Neural progenitor cell (in vitro differentiated cells): ENCODE measurements at regions not wholly inside any gene's neighbourhood (a gene's known extent, or its start where the extent isn't known, plus 50 kb on each side); places are given as distances from the start of the nearest gene placed in this dataset.
A peak's percentile ranks its signal among the peaks of the same experiment; 100 is the strongest.

Experiments used
- DNase-seq: peaks from one replicate; pipeline ENCODE4 v3.0.0-alpha.2; 2016; ENCODE audit warnings: low spot score
- H2AFZ ChIP-seq: fragments of 200-600 bp; sonication (generic); replicated peaks from 2 replicates; pipeline ENCODE4 v1.6.1; 2016; ENCODE audit warnings: antibody characterized with exemption
- H3F3A ChIP-seq: fragments of 200-600 bp; sonication (generic); 2 replicates; pipeline ENCODE4 v1.6.1; 2016; ENCODE audit warnings: antibody characterized with exemption, low read depth
- H3K27ac ChIP-seq: fragments of 200-600 bp; sonication (generic); 2 replicates; pipeline ENCODE4 v1.5.1; 2016; ENCODE audit warnings: mild to moderate bottlenecking
- H3K27me3 ChIP-seq: fragments of 200-600 bp; sonication (generic); 2 replicates; pipeline ENCODE4 v1.6.1; 2016; ENCODE audit warnings: mild to moderate bottlenecking, moderate library complexity
- H3K36me3 ChIP-seq: fragments of 200-600 bp; sonication (generic); 2 replicates; pipeline ENCODE4 v1.5.1; 2016
- H3K4me1 ChIP-seq: fragments of 200-600 bp; sonication (generic); 2 replicates; pipeline ENCODE4 v1.6.1; 2016; ENCODE audit warnings: mixed run types
- H3K4me2 ChIP-seq: fragments of 200-600 bp; sonication (generic); 2 replicates; pipeline ENCODE4 v1.6.1; 2016
- H3K4me3 ChIP-seq: fragments of 200-600 bp; sonication (generic); 2 replicates; pipeline ENCODE4 v1.5.1; 2016
- H3K79me2 ChIP-seq: fragments of 200-600 bp; sonication (generic); 2 replicates; pipeline ENCODE4 v1.6.1; 2016; ENCODE audit warnings: low read depth
- H3K9ac ChIP-seq: fragments of 200-600 bp; sonication (generic); 2 replicates; pipeline ENCODE4 v1.6.1; 2016
- H3K9me3 ChIP-seq: fragments of 200-600 bp; sonication (generic); 2 replicates; pipeline ENCODE4 v1.5.1; 2016; ENCODE audit warnings: low read depth
- H4K20me1 ChIP-seq: fragments of 200-600 bp; sonication (generic); 2 replicates; pipeline ENCODE4 v1.6.1; 2016; ENCODE audit warnings: low read depth
- H3K27ac Mint-ChIP-seq: 3 replicates; pipeline ENCODE4 v1.8.0; 2021; ENCODE audit warnings: mixed read lengths
- H3K27me3 Mint-ChIP-seq: 2 replicates; pipeline ENCODE4 v1.8.0; 2022; ENCODE audit warnings: low read depth, mild to moderate bottlenecking, inconsistent platforms, moderate library complexity, mixed read lengths; ENCODE audit not compliant: insufficient read depth
- H3K36me3 Mint-ChIP-seq: 3 replicates; pipeline ENCODE4 v1.8.0; 2021; ENCODE audit warnings: mixed read lengths
- H3K4me1 Mint-ChIP-seq: 3 replicates; pipeline ENCODE4 v1.8.0; 2021; ENCODE audit warnings: mixed read lengths
- H3K4me3 Mint-ChIP-seq: 3 replicates; pipeline ENCODE4 v1.8.0; 2021; ENCODE audit warnings: mild to moderate bottlenecking, moderate library complexity, mixed read lengths
- H3K9me3 Mint-ChIP-seq: 3 replicates; pipeline ENCODE4 v1.8.0; 2020; ENCODE audit warnings: mixed read lengths
- EZH2 ChIP-seq: fragments of 200-600 bp; sonication (generic); IDR thresholded peaks from 2 replicates; pipeline ENCODE4 v1.6.1; 2017; ENCODE audit warnings: antibody characterized with exemption, mild to moderate bottlenecking, moderate library complexity
- EZH2phosphoT487 ChIP-seq: fragments of 200-600 bp; sonication (generic); IDR thresholded peaks from 2 replicates; pipeline ENCODE4 v1.6.1; 2017; ENCODE audit warnings: antibody characterized with exemption
- TF ChIP-seq, protein P1 (sequence below): fragments of 200-600 bp; sonication (generic); IDR thresholded peaks from 2 replicates; pipeline ENCODE4 v1.5.1; 2017; ENCODE audit warnings: antibody characterized with exemption, mild to moderate bottlenecking

DNA sequence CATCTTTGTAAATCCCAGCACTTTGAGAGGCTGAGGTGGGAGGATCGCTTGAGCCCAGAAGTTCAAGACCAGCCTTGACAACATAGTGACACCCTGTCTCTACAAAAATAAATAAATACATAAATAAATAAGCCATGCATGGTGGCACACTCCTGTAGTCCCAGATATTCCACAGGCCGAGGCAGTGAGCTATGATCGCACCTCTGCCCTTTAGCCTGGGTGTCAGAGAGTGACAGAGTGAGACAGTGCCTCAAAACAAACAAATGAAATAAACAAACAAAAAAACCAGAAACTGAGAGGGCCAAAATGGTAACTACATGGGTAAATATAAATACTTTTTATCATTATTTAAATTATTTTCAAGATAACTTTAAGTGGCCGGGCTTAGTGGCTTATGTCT is 445.4 kb downstream of the ZIC1 start:
- Histone ChIP-seq H3K9me3 (no peaks in the 10 kb centered on the region), H3K4me2 (no peak overlapping the region), H3K27me3 (no peaks in the 10 kb centered on the region), H3K27ac (no peak overlapping the region), H2AFZ (no peak overlapping the region), H3K9ac (no peak overlapping the region), H4K20me1 (no peaks in the 10 kb centered on the region), H3K4me1 (no peaks in the 10 kb centered on the region), H3K36me3 (peaks cover 4% of the 10 kb centered on the region), H3K79me2 (no peaks in the 10 kb centered on the region), H3F3A (no peaks in the 10 kb centered on the region), H3K4me3 (no peak overlapping the region)
- Mint-ChIP-seq H3K4me1 (no peaks in the 10 kb centered on the region), H3K9me3 (peaks cover 47% of the 10 kb centered on the region), H3K27me3 (peaks cover 2% of the 10 kb centered on the region), H3K27ac (no peak overlapping the region), H3K4me3 (no peak overlapping the region), H3K36me3 (peaks cover 17% of the 10 kb centered on the region)
- TF ChIP-seq EZH2 (no peak), EZH2phosphoT487 (no peak)
- TF ChIP-seq, protein P1, sequence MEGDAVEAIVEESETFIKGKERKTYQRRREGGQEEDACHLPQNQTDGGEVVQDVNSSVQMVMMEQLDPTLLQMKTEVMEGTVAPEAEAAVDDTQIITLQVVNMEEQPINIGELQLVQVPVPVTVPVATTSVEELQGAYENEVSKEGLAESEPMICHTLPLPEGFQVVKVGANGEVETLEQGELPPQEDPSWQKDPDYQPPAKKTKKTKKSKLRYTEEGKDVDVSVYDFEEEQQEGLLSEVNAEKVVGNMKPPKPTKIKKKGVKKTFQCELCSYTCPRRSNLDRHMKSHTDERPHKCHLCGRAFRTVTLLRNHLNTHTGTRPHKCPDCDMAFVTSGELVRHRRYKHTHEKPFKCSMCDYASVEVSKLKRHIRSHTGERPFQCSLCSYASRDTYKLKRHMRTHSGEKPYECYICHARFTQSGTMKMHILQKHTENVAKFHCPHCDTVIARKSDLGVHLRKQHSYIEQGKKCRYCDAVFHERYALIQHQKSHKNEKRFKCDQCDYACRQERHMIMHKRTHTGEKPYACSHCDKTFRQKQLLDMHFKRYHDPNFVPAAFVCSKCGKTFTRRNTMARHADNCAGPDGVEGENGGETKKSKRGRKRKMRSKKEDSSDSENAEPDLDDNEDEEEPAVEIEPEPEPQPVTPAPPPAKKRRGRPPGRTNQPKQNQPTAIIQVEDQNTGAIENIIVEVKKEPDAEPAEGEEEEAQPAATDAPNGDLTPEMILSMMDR = no peak
- no peak for DNase-seq

GRCh38 chr3:147864754-147865354 is 455.7 kb downstream of the ZIC1 start:
- no peaks in the 10 kb centered on the region for H3F3A ChIP-seq
- Mint-ChIP-seq H3K36me3 (peaks cover 2% of the 10 kb centered on the region), H3K9me3 (peaks cover 72% of the 10 kb centered on the region), H3K27me3 (peaks cover 3% of the 10 kb centered on the region), H3K4me1 (no peaks in the 10 kb centered on the region), H3K4me3 (no peak overlapping the region), H3K27ac (no peak overlapping the region)
- no peak for TF ChIP-seq EZH2
- no peak for TF ChIP-seq EZH2phosphoT487
- TF ChIP-seq, protein P1 = no peak
- peaks cover 4% of the 10 kb centered on the region for H3K36me3 ChIP-seq
- peaks cover 18% of the 10 kb centered on the region for H3K9me3 ChIP-seq
- no peaks in the 10 kb centered on the region for H3K4me1 ChIP-seq
- no peak overlapping the region for H3K4me3 ChIP-seq
- H3K27me3 ChIP-seq = no peaks in the 10 kb centered on the region
- H3K79me2 ChIP-seq = no peaks in the 10 kb centered on the region
- no peak overlapping the region for H2AFZ ChIP-seq
- H4K20me1 ChIP-seq = no peaks in the 10 kb centered on the region
- peak; percentile 13 for DNase-seq
- no peak overlapping the region for H3K9ac ChIP-seq
- no peak overlapping the region for H3K4me2 ChIP-seq
- H3K27ac ChIP-seq = no peak overlapping the region

- Histone ChIP-seq H3K4me2 (no peak overlapping the region), H3K27me3 (no peaks in the 10 kb centered on the region), H3K9me3 (peaks cover 18% of the 10 kb centered on the region), H3K9ac (no peak overlapping the region), H3K36me3 (no peaks in the 10 kb centered on the region), H3K79me2 (no peaks in the 10 kb centered on the region), H3K4me3 (no peak overlapping the region), H2AFZ (no peak overlapping the region), H3K27ac (no peak overlapping the region), H3F3A (no peaks in the 10 kb centered on the region), H3K4me1 (no peaks in the 10 kb centered on the region), H4K20me1 (no peaks in the 10 kb centered on the region)
- H3K4me3 Mint-ChIP-seq = no peak overlapping the region
- TF ChIP-seq, protein P1 = no peak
- TF ChIP-seq EZH2 (no peak), EZH2phosphoT487 (no peak)
- H3K9me3 Mint-ChIP-seq = peaks cover 73% of the 10 kb centered on the region
- H3K27me3 Mint-ChIP-seq = peaks cover 3% of the 10 kb centered on the region
- H3K36me3 Mint-ChIP-seq = peaks cover 2% of the 10 kb centered on the region
- DNase-seq = no peak
- H3K4me1 Mint-ChIP-seq = no peaks in the 10 kb centered on the region
- no peak overlapping the region for H3K27ac Mint-ChIP-seq
These were observed 457.4 kb downstream of the ZIC1 start for GRCh38 chr3:147866561-147866960.
